ENCODE measurements at regions not wholly inside any gene's neighbourhood (a gene's known extent, or its start where the extent isn't known, plus 50 kb on each side); places are given as distances from the start of the nearest gene placed in this dataset.

- no peak for DNase-seq (ENCODE audit: low spot score)
Measured at GRCh38 chr6:56713254-56713672, 70.6 kb upstream of the DST start.

- no peak for DNase-seq (ENCODE audit: low spot score)
Measured at GRCh38 chr6:56710967-56711366, 68.3 kb upstream of the DST start.

- DNase-seq (ENCODE audit: low spot score): no peak
Measured at GRCh38 chr6:56709650-56710049, 67.0 kb upstream of the DST start.

- peak; percentile 8 for DNase-seq (ENCODE audit: low spot score)
Measured at GRCh38 chr6:56708810-56709597, 66.3 kb upstream of the DST start.

GRCh38 chr6:56706981-56707726 lies 64.5 kb upstream of the DST start:
- no peak for DNase-seq (ENCODE audit: low spot score)

- no peak for DNase-seq (ENCODE audit: low spot score)
Measured at GRCh38 chr6:56699066-56699654, 56.5 kb upstream of the DST start.

GRCh38 chr6:56695702-56696101 lies 53.0 kb upstream of the DST start:
- no peak for DNase-seq (ENCODE audit: low spot score)

- DNase-seq (ENCODE audit: low spot score): no peak
Measured at GRCh38 chr6:56694002-56694401, 51.3 kb upstream of the DST start.

- no peak for DNase-seq (ENCODE audit: low spot score)
Measured at GRCh38 chr6:56693246-56693607, 50.5 kb upstream of the DST start.

- DNase-seq (ENCODE audit: low spot score): no peak
Measured at GRCh38 chr6:56692523-56693245, 50.0 kb upstream of the DST start.
